Parathyroid adenoma (tissue), 2 donors: ENCODE measurements at regions not wholly inside any gene's neighbourhood (a gene's known extent, or its start where the extent isn't known, plus 50 kb on each side); places are given as distances from the start of the nearest gene placed in this dataset.

Experiments
- H2AFZ ChIP-seq: fragments of 300-600 bp; sonication (generic); one replicate; pipeline ENCODE4 v1.7.0; 2017; ENCODE audit warnings: antibody characterized with exemption, mild to moderate bottlenecking
- H3K27ac ChIP-seq: fragments of 300-600 bp; sonication (generic); one replicate; pipeline ENCODE4 v1.7.0; 2017
- H3K27me3 ChIP-seq: fragments of 300-600 bp; sonication (generic); one replicate; pipeline ENCODE4 v1.7.0; 2017; ENCODE audit warnings: low read length; ENCODE audit not compliant: control insufficient read depth, insufficient read depth
- H3K36me3 ChIP-seq: fragments of 300-600 bp; sonication (generic); one replicate; pipeline ENCODE4 v1.7.0; 2017; ENCODE audit warnings: low read length; ENCODE audit not compliant: control insufficient read depth, insufficient read depth
- H3K4me1 ChIP-seq: fragments of 300-600 bp; sonication (generic); one replicate; pipeline ENCODE4 v1.7.0; 2017; ENCODE audit warnings: control low read depth
- H3K4me2 ChIP-seq: fragments of 300-600 bp; sonication (generic); one replicate; pipeline ENCODE4 v1.7.0; 2017; ENCODE audit warnings: low read length
- H3K4me3 ChIP-seq: fragments of 300-600 bp; sonication (generic); one replicate; pipeline ENCODE4 v1.7.0; 2017; ENCODE audit warnings: low read depth, low read length
- H3K79me2 ChIP-seq: fragments of 300-600 bp; sonication (generic); one replicate; pipeline ENCODE4 v1.7.0; 2017; ENCODE audit warnings: control low read depth
- H3K9ac ChIP-seq: fragments of 300-600 bp; sonication (generic); one replicate; pipeline ENCODE4 v1.7.0; 2017; ENCODE audit warnings: mild to moderate bottlenecking
- H3K9me3 ChIP-seq: fragments of 300-600 bp; sonication (generic); one replicate; pipeline ENCODE4 v1.7.0; 2017; ENCODE audit warnings: low read length; ENCODE audit not compliant: control insufficient read depth
- CTCF ChIP-seq: fragments of 300-600 bp; sonication (generic); IDR thresholded peaks from one replicate; pipeline ENCODE4 v1.7.0; 2017; ENCODE audit warnings: antibody characterized with exemption, mild to moderate bottlenecking
- donor health status: primary hyperparathyroidism.

- Histone ChIP-seq H3K9me3 (no peaks in the 10 kb centered on the region), H3K4me2 (no peak overlapping the region), H3K27ac (no peak overlapping the region), H3K4me1 (no peaks in the 10 kb centered on the region), H2AFZ (no peak overlapping the region), H3K27me3 (no peaks in the 10 kb centered on the region), H3K36me3 (no peaks in the 10 kb centered on the region), H3K79me2 (no peaks in the 10 kb centered on the region), H3K4me3 (no peak overlapping the region), H3K9ac (no peak overlapping the region)
- TF ChIP-seq CTCF = no peak
Observed at GRCh38 chr20:20856306-20856705, 143.9 kb upstream of the RALGAPA2 start.

DNA sequence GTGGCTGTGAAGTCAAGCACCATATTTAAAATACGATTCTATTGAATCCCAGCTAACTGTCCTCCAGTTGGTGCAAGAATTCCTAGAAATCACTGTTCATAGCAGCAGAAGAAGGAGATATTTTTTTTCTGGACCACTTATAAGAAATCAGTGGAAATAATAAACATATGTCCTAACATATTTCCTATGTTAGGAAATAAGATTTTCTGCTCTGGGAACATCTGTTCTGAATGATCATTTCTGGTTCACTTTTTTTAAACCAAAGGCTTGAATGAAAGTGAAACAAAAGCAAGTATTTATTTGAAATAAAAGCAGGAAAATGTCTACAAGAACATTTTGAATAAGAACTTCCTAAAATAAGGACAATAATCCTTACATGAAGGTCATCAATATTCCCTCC lies 138.9 kb upstream of the RALGAPA2 start:
- H3K9me3 ChIP-seq = no peaks in the 10 kb centered on the region
- no peak overlapping the region for H3K4me2 ChIP-seq
- no peaks in the 10 kb centered on the region for H3K79me2 ChIP-seq
- H3K36me3 ChIP-seq = no peaks in the 10 kb centered on the region
- H3K4me1 ChIP-seq = no peaks in the 10 kb centered on the region
- no peaks in the 10 kb centered on the region for H3K27me3 ChIP-seq
- no peak for TF ChIP-seq CTCF
- no peak overlapping the region for H2AFZ ChIP-seq
- no peak overlapping the region for H3K4me3 ChIP-seq
- no peak overlapping the region for H3K9ac ChIP-seq
- H3K27ac ChIP-seq = no peak overlapping the region

DNA sequence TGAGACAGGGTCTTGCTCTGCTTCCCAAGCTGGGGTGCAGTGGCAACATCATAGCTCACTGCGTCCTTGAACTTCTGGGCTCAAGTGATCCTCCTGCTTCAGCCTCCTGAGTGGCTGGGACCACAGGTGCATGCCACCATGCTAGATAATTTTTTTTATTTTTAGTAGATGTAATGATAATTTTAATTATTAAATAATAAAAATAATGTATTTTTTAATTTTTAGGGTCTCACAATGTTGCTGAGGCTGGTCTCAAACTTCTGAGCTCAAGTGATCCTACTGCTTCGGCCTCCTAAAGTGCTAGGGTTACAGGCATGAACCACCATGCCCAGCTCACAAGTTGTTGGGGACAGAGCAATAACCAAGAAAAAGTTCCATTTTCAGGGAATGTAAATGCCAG lies 138.0 kb upstream of the RALGAPA2 start:
- H2AFZ ChIP-seq = no peak overlapping the region
- no peaks in the 10 kb centered on the region for H3K36me3 ChIP-seq
- no peaks in the 10 kb centered on the region for H3K9me3 ChIP-seq
- TF ChIP-seq CTCF = no peak
- no peak overlapping the region for H3K4me3 ChIP-seq
- no peaks in the 10 kb centered on the region for H3K4me1 ChIP-seq
- no peaks in the 10 kb centered on the region for H3K27me3 ChIP-seq
- no peaks in the 10 kb centered on the region for H3K79me2 ChIP-seq
- no peak overlapping the region for H3K4me2 ChIP-seq
- H3K27ac ChIP-seq = no peak overlapping the region
- H3K9ac ChIP-seq = no peak overlapping the region

DNA sequence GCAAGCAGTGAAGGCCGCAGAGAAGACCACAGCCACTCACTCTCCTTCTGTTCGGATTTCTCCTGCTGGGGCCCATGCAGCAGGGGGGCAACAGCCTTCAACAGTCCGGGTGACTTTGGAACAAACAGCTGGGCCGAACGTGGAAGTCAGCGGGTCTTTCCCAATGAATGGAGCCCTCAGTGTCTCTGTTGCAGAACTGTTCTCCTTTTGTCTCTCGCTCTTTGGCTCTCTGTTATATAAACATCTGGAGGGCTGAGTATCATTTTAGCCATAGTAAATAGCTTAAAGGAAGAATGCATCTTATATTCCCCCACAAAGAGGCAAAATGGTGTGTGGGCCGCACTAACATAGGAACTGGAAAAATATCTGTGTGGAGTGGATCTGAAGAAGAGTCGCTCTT lies 136.7 kb upstream of the RALGAPA2 start:
- no peaks in the 10 kb centered on the region for H3K36me3 ChIP-seq
- no peaks in the 10 kb centered on the region for H3K9me3 ChIP-seq
- H3K4me1 ChIP-seq = no peaks in the 10 kb centered on the region
- no peak overlapping the region for H3K9ac ChIP-seq
- no peaks in the 10 kb centered on the region for H3K27me3 ChIP-seq
- TF ChIP-seq CTCF = no peak
- H3K79me2 ChIP-seq = no peaks in the 10 kb centered on the region
- no peak overlapping the region for H3K4me3 ChIP-seq
- H3K27ac ChIP-seq = no peak overlapping the region
- H3K4me2 ChIP-seq = no peak overlapping the region
- H2AFZ ChIP-seq = no peak overlapping the region

- Histone ChIP-seq H3K27me3 (no peaks in the 10 kb centered on the region), H3K36me3 (no peaks in the 10 kb centered on the region), H3K4me2 (no peak overlapping the region), H3K79me2 (no peaks in the 10 kb centered on the region), H3K9ac (no peak overlapping the region), H3K27ac (no peak overlapping the region), H2AFZ (no peak overlapping the region), H3K4me3 (no peak overlapping the region), H3K4me1 (no peaks in the 10 kb centered on the region), H3K9me3 (no peaks in the 10 kb centered on the region)
- TF ChIP-seq CTCF = no peak
Observed at GRCh38 chr20:20847814-20848213, 135.4 kb upstream of the RALGAPA2 start.
